OCI-LY7 (cell line): ENCODE measurements at regions not wholly inside any gene's neighbourhood (a gene's known extent, or its start where the extent isn't known, plus 50 kb on each side); places are given as distances from the start of the nearest gene placed in this dataset.

ENCODE experiments used
- BruUV-seq: library from RNA; stranded (reverse); fragments of 400-500 nt; replicated peaks from 2 replicates; lab custom pipeline; 2021; lab: Mats Ljungman, UMichigan
- CTCF ChIA-PET: fragments of 300-600 bp; sonication (Branson Sonifier 250); formaldehyde crosslinking; loops from one replicate; lab custom pipeline; 2022; ENCODE audit warnings: antibody characterized with exemption; ENCODE audit not compliant: unreplicated experiment; lab: Charles Lee
- POLR2A ChIA-PET: fragments of 300-600 bp; sonication (Branson Sonifier 250); formaldehyde crosslinking; loops from one replicate; lab custom pipeline; 2022; ENCODE audit warnings: antibody characterized with exemption; lab: Charles Lee
- DNase-seq: peaks from one replicate; pipeline ENCODE4 v3.0.0-alpha.2; 2015; ENCODE audit warnings: low spot score
- H2AFZ ChIP-seq: fragments of 200-600 bp; sonication (generic), shearing (Covaris generic); 2 replicates; pipeline ENCODE4 v1.6.1; 2014; ENCODE audit warnings: mild to moderate bottlenecking, antibody characterized with exemption, low read length, moderate library complexity
- H3K27ac ChIP-seq: fragments of 200-600 bp; sonication (generic); 2 replicates; pipeline ENCODE4 v1.5.1; 2014; ENCODE audit warnings: mixed run types, low read depth, mild to moderate bottlenecking, moderate library complexity, low read length, inconsistent platforms; ENCODE audit not compliant: poor library complexity, severe bottlenecking
- H3K36me3 ChIP-seq: fragments of 200-600 bp; sonication (generic); 2 replicates; pipeline ENCODE4 v1.6.1; 2014; ENCODE audit warnings: mild to moderate bottlenecking, antibody characterized with exemption, low read length, moderate library complexity, mixed read lengths; ENCODE audit not compliant: insufficient read depth
- H3K4me1 ChIP-seq: fragments of 200-600 bp; sonication (generic); 2 replicates; pipeline ENCODE4 v1.5.1; 2014; ENCODE audit warnings: mild to moderate bottlenecking, low read length; ENCODE audit not compliant: insufficient read depth, poor library complexity, severe bottlenecking
- H3K4me2 ChIP-seq: fragments of 200-600 bp; sonication (generic); 2 replicates; pipeline ENCODE4 v1.6.1; 2014; ENCODE audit warnings: mild to moderate bottlenecking, low read length
- H3K4me3 ChIP-seq: fragments of 200-600 bp; sonication (generic); 2 replicates; pipeline ENCODE4 v1.5.1; 2014; ENCODE audit warnings: mild to moderate bottlenecking, low read depth, low read length; ENCODE audit not compliant: poor library complexity, severe bottlenecking
- H3K79me2 ChIP-seq: fragments of 200-600 bp; sonication (generic); 2 replicates; pipeline ENCODE4 v1.6.1; 2016; ENCODE audit warnings: low read depth, mild to moderate bottlenecking, low read length, moderate library complexity, mixed read lengths; ENCODE audit not compliant: insufficient read depth
- H3K9me2 ChIP-seq: fragments of 200-600 bp; sonication (generic); 2 replicates; pipeline ENCODE4 v1.6.1; 2016; ENCODE audit warnings: mild to moderate bottlenecking, low read length, mixed read lengths; ENCODE audit not compliant: insufficient read depth
- H3K9me3 ChIP-seq: fragments of 200-600 bp; sonication (generic); 2 replicates; pipeline ENCODE4 v1.6.1; 2014; ENCODE audit warnings: mild to moderate bottlenecking, mixed run types, low read length, mixed read lengths
- H4K20me1 ChIP-seq: fragments of 200-600 bp; sonication (generic); 2 replicates; pipeline ENCODE4 v1.6.1; 2014; ENCODE audit warnings: mild to moderate bottlenecking, antibody characterized with exemption, low read length, moderate library complexity, mixed read lengths; ENCODE audit not compliant: insufficient read depth
- EZH2phosphoT487 ChIP-seq: fragments of 200-600 bp; sonication (generic); IDR thresholded peaks from 2 replicates; pipeline ENCODE4 v1.6.1; 2018; ENCODE audit warnings: low read depth, borderline replicate concordance, mild to moderate bottlenecking, mixed run types, antibody characterized with exemption, low read length, moderate library complexity, mixed read lengths
- intact Hi-C: fragments of 100-400 bp; cut with micrococcal nuclease; formaldehyde crosslinking; loops from one replicate; pipeline ENCODE4 v1.10.0; 2022; ENCODE audit not compliant: unreplicated experiment
- TF ChIP-seq, protein P1 (sequence below): fragments of 200-600 bp; sonication (generic); conservative IDR thresholded peaks from 2 replicates; pipeline ENCODE4 v1.5.1; 2014; ENCODE audit warnings: mild to moderate bottlenecking, antibody characterized with exemption, low read length, moderate library complexity, mixed read lengths

DNA sequence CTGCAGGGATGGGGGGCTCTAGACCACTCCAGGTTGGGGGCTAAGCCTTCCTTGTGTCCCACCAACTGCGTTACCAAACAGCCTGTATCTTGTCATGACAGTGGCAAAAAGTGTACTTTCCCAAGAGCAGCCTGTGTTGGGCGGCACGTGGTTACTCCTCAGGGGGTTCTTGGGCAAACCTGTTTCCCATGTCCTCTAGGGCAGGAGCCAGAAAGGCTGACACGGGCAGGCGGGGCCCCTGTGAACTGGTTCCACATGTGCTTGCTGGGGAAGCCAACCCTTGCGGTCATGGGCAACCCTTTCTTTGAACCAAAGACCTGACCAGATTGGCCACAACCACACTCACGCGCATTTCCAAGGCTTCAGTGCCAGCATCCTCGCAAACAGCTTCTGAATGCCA, 228.5 kb downstream of the RBFOX3 start:
- Histone ChIP-seq H3K4me2 (no peak overlapping the region), H3K9me3 (no peaks in the 10 kb centered on the region), H3K27ac (no peak overlapping the region), H3K9me2 (no peaks in the 10 kb centered on the region), H4K20me1 (no peaks in the 10 kb centered on the region), H3K36me3 (no peaks in the 10 kb centered on the region), H3K79me2 (no peaks in the 10 kb centered on the region), H2AFZ (no peak overlapping the region), H3K4me3 (no peak overlapping the region), H3K4me1 (no peaks in the 10 kb centered on the region)
- ChIA-PET CTCF (no interaction called here), POLR2A (no interaction called here)
- no peak for DNase-seq
- no TSS peak for BruUV-seq
- intact Hi-C loops = no loop called here
- no peak for TF ChIP-seq EZH2phosphoT487
- TF ChIP-seq, protein P1, sequence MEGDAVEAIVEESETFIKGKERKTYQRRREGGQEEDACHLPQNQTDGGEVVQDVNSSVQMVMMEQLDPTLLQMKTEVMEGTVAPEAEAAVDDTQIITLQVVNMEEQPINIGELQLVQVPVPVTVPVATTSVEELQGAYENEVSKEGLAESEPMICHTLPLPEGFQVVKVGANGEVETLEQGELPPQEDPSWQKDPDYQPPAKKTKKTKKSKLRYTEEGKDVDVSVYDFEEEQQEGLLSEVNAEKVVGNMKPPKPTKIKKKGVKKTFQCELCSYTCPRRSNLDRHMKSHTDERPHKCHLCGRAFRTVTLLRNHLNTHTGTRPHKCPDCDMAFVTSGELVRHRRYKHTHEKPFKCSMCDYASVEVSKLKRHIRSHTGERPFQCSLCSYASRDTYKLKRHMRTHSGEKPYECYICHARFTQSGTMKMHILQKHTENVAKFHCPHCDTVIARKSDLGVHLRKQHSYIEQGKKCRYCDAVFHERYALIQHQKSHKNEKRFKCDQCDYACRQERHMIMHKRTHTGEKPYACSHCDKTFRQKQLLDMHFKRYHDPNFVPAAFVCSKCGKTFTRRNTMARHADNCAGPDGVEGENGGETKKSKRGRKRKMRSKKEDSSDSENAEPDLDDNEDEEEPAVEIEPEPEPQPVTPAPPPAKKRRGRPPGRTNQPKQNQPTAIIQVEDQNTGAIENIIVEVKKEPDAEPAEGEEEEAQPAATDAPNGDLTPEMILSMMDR = no peak

DNA sequence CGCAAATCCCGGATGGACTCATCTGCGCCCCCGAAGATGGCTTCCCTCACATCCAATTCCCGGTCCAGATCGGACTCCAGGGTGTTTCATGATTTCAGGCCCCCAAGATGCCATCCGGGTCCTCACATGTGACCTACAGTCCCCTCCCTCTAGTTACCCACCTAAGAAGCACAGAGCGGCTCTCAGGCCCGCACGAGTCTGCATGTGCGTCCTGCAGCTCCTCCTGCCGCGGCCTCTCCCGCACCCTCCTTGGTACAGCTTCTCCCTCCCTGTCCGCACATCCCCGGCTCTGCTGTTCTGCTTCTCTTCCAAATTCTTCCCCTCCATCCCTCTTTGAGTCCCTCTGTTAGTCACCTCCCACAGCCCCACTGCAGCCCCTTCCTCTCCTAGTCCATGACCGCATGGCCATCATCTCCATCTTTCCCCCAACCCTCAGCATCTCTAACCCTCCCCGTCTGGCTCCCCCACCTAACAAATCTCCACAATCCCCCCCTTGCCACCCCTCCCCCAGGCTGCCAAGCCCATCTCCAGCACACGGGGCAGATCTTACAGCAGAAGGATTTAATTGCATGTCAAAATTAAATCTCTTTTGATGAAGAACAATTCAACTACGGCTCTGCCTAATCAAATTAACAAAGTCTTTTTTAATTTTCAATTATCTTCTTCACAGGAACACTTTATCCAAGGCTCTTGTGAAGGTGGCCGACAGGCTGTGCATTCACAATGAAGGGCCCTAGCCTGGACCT, 231.0 kb downstream of the RBFOX3 start:
- Histone ChIP-seq H3K9me2 (no peaks in the 10 kb centered on the region), H3K4me3 (no peak overlapping the region), H4K20me1 (no peaks in the 10 kb centered on the region), H3K36me3 (no peaks in the 10 kb centered on the region), H3K4me1 (no peaks in the 10 kb centered on the region), H3K9me3 (no peaks in the 10 kb centered on the region), H3K4me2 (no peak overlapping the region), H3K79me2 (no peaks in the 10 kb centered on the region), H2AFZ (no peak overlapping the region), H3K27ac (no peak overlapping the region)
- TF ChIP-seq, protein P1 = no peak
- no peak for TF ChIP-seq EZH2phosphoT487
- POLR2A ChIA-PET = no interaction called here
- BruUV-seq = no TSS peak
- intact Hi-C loops = no loop called here
- CTCF ChIA-PET = no interaction called here
- DNase-seq = no peak

DNA sequence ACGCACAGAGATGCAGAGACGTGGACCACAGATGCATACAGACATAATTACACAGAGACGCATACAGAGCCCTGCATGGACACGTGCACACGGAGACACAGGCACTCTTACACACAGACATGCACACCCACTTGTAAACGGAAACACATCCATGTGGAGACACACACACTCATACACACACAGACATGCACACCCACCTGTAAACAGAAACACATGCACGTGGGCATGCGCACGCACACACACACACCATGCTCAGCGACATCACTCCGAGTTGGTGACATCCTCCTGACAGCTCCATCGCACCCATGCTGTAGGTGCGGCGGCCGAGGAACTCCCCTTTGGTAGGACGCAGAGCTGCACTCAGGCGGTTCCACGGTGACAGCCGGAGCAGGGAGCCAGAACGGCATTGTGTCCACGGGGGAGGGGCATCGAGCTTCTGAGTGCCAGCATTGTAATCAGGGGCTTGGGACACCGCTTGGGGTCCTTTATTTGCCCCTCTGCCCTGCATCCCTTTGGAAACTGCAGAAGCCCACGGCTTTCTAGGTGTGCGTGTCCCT, 233.5 kb downstream of the RBFOX3 start:
- no peak overlapping the region for H3K4me3 ChIP-seq
- no peaks in the 10 kb centered on the region for H3K9me2 ChIP-seq
- no peaks in the 10 kb centered on the region for H3K79me2 ChIP-seq
- no peaks in the 10 kb centered on the region for H3K9me3 ChIP-seq
- H2AFZ ChIP-seq = no peak overlapping the region
- ChIA-PET POLR2A (no interaction called here), CTCF (no interaction called here)
- H3K27ac ChIP-seq = no peak overlapping the region
- no peak for TF ChIP-seq EZH2phosphoT487
- TF ChIP-seq, protein P1 = no peak
- DNase-seq = no peak
- no peaks in the 10 kb centered on the region for H3K36me3 ChIP-seq
- no peaks in the 10 kb centered on the region for H4K20me1 ChIP-seq
- intact Hi-C loops = no loop called here
- H3K4me2 ChIP-seq = no peak overlapping the region
- BruUV-seq = no TSS peak
- no peaks in the 10 kb centered on the region for H3K4me1 ChIP-seq
